Fibroblast of villous mesenchyme (primary cell): ENCODE measurements at regions not wholly inside any gene's neighbourhood (a gene's known extent, or its start where the extent isn't known, plus 50 kb on each side); places are given as distances from the start of the nearest gene placed in this dataset.
"Not testable (repeated sequence)": the region's sequence is repeated elsewhere in the genome, so short reads cannot be mapped to it uniquely, and the experiment has no call there.

ENCODE experiments used
- DNase-seq: peaks from one replicate; pipeline ENCODE4 v3.0.0-alpha.2; 2010; ENCODE audit warnings: low read depth
- H3K4me3 ChIP-seq: 2 replicates; pipeline ENCODE4 v1.5.1; 2011; ENCODE audit warnings: low read depth, mild to moderate bottlenecking, low read length
- CTCF ChIP-seq: IDR thresholded peaks from 2 replicates; pipeline ENCODE4 v1.5.1; 2012; ENCODE audit warnings: low read depth, mild to moderate bottlenecking, low read length; ENCODE audit not compliant: insufficient read depth

- no peak for DNase-seq
- H3K4me3 ChIP-seq = no peak overlapping the region
- no peak for TF ChIP-seq CTCF
These were observed 868.1 kb downstream of the LTN1 start for GRCh38 chr21:28124541-28124940.

GRCh38 chr21:28118570-28118969, 874.1 kb downstream of the LTN1 start:
- no peak for TF ChIP-seq CTCF
- DNase-seq = no peak
- H3K4me3 ChIP-seq = no peak overlapping the region

GRCh38 chr21:28114986-28115385, 877.7 kb downstream of the LTN1 start:
- not testable (repeated sequence) for H3K4me3 ChIP-seq, DNase-seq

GRCh38 chr21:28113718-28114117, 879.0 kb downstream of the LTN1 start:
- H3K4me3 ChIP-seq = no peak overlapping the region
- DNase-seq = no peak
- TF ChIP-seq CTCF = no peak

GRCh38 chr21:28112511-28112910, 880.2 kb downstream of the LTN1 start:
- no peak for TF ChIP-seq CTCF
- no peak for DNase-seq
- H3K4me3 ChIP-seq = no peak overlapping the region

GRCh38 chr21:28111151-28111619, 881.5 kb downstream of the LTN1 start:
- peak; percentile 98 for DNase-seq
- H3K4me3 ChIP-seq = no peak overlapping the region
- no peak for TF ChIP-seq CTCF

GRCh38 chr21:28110716-28111115, 882.0 kb downstream of the LTN1 start:
- H3K4me3 ChIP-seq = no peak overlapping the region
- TF ChIP-seq CTCF = no peak
- DNase-seq = no peak
